ENCODE measurements at regions not wholly inside any gene's neighbourhood (a gene's known extent, or its start where the extent isn't known, plus 50 kb on each side); places are given as distances from the start of the nearest gene placed in this dataset.

- no peak for DNase-seq (ENCODE audit: low spot score)
Measured at GRCh38 chr5:162485666-162486292, 418.2 kb downstream of the GABRG2 start.

- DNase-seq (ENCODE audit: low spot score), result no peak
Measured at GRCh38 chr5:162487528-162488525, 420.3 kb downstream of the GABRG2 start.

GRCh38 chr5:162496100-162496808 is 428.7 kb downstream of the GABRG2 start:
- DNase-seq (ENCODE audit: low spot score), result no peak

- no peak for DNase-seq (ENCODE audit: low spot score)
Measured at GRCh38 chr5:162497455-162497854, 429.9 kb downstream of the GABRG2 start.

- no peak for DNase-seq (ENCODE audit: low spot score)
Measured at GRCh38 chr5:162502780-162503179, 435.2 kb downstream of the GABRG2 start.

- DNase-seq (ENCODE audit: low spot score), result peak; percentile 6
Measured at GRCh38 chr5:162503796-162504195, 436.2 kb downstream of the GABRG2 start.

- DNase-seq (ENCODE audit: low spot score), result no peak
Measured at GRCh38 chr5:162512935-162513565, 445.5 kb downstream of the GABRG2 start.

GRCh38 chr5:162514116-162514515 is 446.5 kb downstream of the GABRG2 start:
- no peak for DNase-seq (ENCODE audit: low spot score)

GRCh38 chr5:162520878-162521277 is 453.3 kb downstream of the GABRG2 start:
- DNase-seq (ENCODE audit: low spot score), result no peak

GRCh38 chr5:162529209-162529608 is 461.6 kb downstream of the GABRG2 start:
- DNase-seq (ENCODE audit: low spot score), result no peak

- no peak for DNase-seq (ENCODE audit: low spot score)
Measured at GRCh38 chr5:162529886-162530285, 462.3 kb downstream of the GABRG2 start.

GRCh38 chr5:162543437-162543836 is 475.9 kb downstream of the GABRG2 start:
- DNase-seq (ENCODE audit: low spot score), result no peak

GRCh38 chr5:162544905-162545304 is 477.3 kb downstream of the GABRG2 start:
- DNase-seq (ENCODE audit: low spot score), result no peak

- no peak for DNase-seq (ENCODE audit: low spot score)
Measured at GRCh38 chr5:162550236-162550635, 482.7 kb downstream of the GABRG2 start.

GRCh38 chr5:162558120-162558519 is 490.5 kb downstream of the GABRG2 start:
- no peak for DNase-seq (ENCODE audit: low spot score)

- DNase-seq (ENCODE audit: low spot score), result no peak
Measured at GRCh38 chr5:162567644-162568043, 500.1 kb downstream of the GABRG2 start.

GRCh38 chr5:162573758-162574157 is 506.2 kb downstream of the GABRG2 start:
- no peak for DNase-seq (ENCODE audit: low spot score)

- DNase-seq (ENCODE audit: low spot score), result no peak
Measured at GRCh38 chr5:162591724-162592123, 524.2 kb downstream of the GABRG2 start.

GRCh38 chr5:162593881-162594280 is 526.3 kb downstream of the GABRG2 start:
- DNase-seq (ENCODE audit: low spot score), result no peak

GRCh38 chr5:162603443-162604070 is 536.0 kb downstream of the GABRG2 start:
- DNase-seq (ENCODE audit: low spot score), result no peak

- DNase-seq (ENCODE audit: low spot score), result no peak
Measured at GRCh38 chr5:162607879-162608278, 540.3 kb downstream of the GABRG2 start.
